IPS-18c (cell line): ENCODE measurements at regions not wholly inside any gene's neighbourhood (a gene's known extent, or its start where the extent isn't known, plus 50 kb on each side); places are given as distances from the start of the nearest gene placed in this dataset.
"Not testable (repeated sequence)": the region's sequence is repeated elsewhere in the genome, so short reads cannot be mapped to it uniquely, and the experiment has no call there.

Experiments
- H3K4me3 ChIP-seq: 2 replicates; pipeline ENCODE4 v1.7.0; 2013; ENCODE audit warnings: low read depth, mild to moderate bottlenecking, low read length, moderate library complexity; ENCODE audit not compliant: insufficient read depth
- H3K9me3 ChIP-seq: one replicate; pipeline ENCODE4 v1.6.1; 2013; ENCODE audit warnings: mild to moderate bottlenecking, low read length, moderate library complexity; ENCODE audit not compliant: control insufficient read depth, insufficient read depth

- Histone ChIP-seq H3K9me3 (no peaks in the 10 kb centered on the region), H3K4me3 (no peak overlapping the region)
Measured at GRCh38 chr20:12825226-12825595, 183.6 kb upstream of the SPTLC3 start.

GRCh38 chr20:12827816-12828385 lies 180.9 kb upstream of the SPTLC3 start:
- no peak overlapping the region for H3K4me3 ChIP-seq

GRCh38 chr20:12829170-12829569 lies 179.6 kb upstream of the SPTLC3 start:
- no peaks in the 10 kb centered on the region for H3K9me3 ChIP-seq

More at GRCh38 chr20:12827816-12828385, 180.9 kb upstream of the SPTLC3 start:
- no peaks in the 10 kb centered on the region for H3K9me3 ChIP-seq

GRCh38 chr20:12833861-12834260 lies 174.9 kb upstream of the SPTLC3 start:
- no peak overlapping the region for H3K4me3 ChIP-seq
- no peaks in the 10 kb centered on the region for H3K9me3 ChIP-seq

More at GRCh38 chr20:12829170-12829569, 179.6 kb upstream of the SPTLC3 start:
- H3K4me3 ChIP-seq = no peak overlapping the region

GRCh38 chr20:12835999-12836398 lies 172.8 kb upstream of the SPTLC3 start:
- H3K9me3 ChIP-seq = no peaks in the 10 kb centered on the region
- no peak overlapping the region for H3K4me3 ChIP-seq

- no peak overlapping the region for H3K4me3 ChIP-seq
- no peaks in the 10 kb centered on the region for H3K9me3 ChIP-seq
Measured at GRCh38 chr20:12837646-12838045, 171.1 kb upstream of the SPTLC3 start.

GRCh38 chr20:12838261-12838866 lies 170.4 kb upstream of the SPTLC3 start:
- no peak overlapping the region for H3K4me3 ChIP-seq
- no peaks in the 10 kb centered on the region for H3K9me3 ChIP-seq

GRCh38 chr20:12847872-12848271 lies 160.9 kb upstream of the SPTLC3 start:
- no peak overlapping the region for H3K4me3 ChIP-seq
- no peaks in the 10 kb centered on the region for H3K9me3 ChIP-seq

- Histone ChIP-seq H3K9me3 (no peaks in the 10 kb centered on the region), H3K4me3 (no peak overlapping the region)
Measured at GRCh38 chr20:12849225-12849910, 159.4 kb upstream of the SPTLC3 start.

- not testable (repeated sequence) for H3K4me3 ChIP-seq, H3K9me3 ChIP-seq
Measured at GRCh38 chr20:12857643-12858042, 151.1 kb upstream of the SPTLC3 start.

GRCh38 chr20:12860619-12861247 lies 148.0 kb upstream of the SPTLC3 start:
- Histone ChIP-seq H3K9me3 (no peaks in the 10 kb centered on the region), H3K4me3 (no peak overlapping the region)

- no peak overlapping the region for H3K4me3 ChIP-seq
- no peaks in the 10 kb centered on the region for H3K9me3 ChIP-seq
Measured at GRCh38 chr20:12869669-12870068, 139.1 kb upstream of the SPTLC3 start.

GRCh38 chr20:12870588-12870987 lies 138.2 kb upstream of the SPTLC3 start:
- H3K9me3 ChIP-seq = no peaks in the 10 kb centered on the region
- no peak overlapping the region for H3K4me3 ChIP-seq

- no peaks in the 10 kb centered on the region for H3K9me3 ChIP-seq
- H3K4me3 ChIP-seq = no peak overlapping the region
Measured at GRCh38 chr20:12874933-12875332, 133.8 kb upstream of the SPTLC3 start.

GRCh38 chr20:12875510-12875909 lies 133.3 kb upstream of the SPTLC3 start:
- H3K9me3 ChIP-seq = no peaks in the 10 kb centered on the region
- H3K4me3 ChIP-seq = no peak overlapping the region

- Histone ChIP-seq H3K4me3 (no peak overlapping the region), H3K9me3 (no peaks in the 10 kb centered on the region)
Measured at GRCh38 chr20:12882832-12883506, 125.8 kb upstream of the SPTLC3 start.

GRCh38 chr20:12883507-12883885 lies 125.3 kb upstream of the SPTLC3 start:
- no peak overlapping the region for H3K4me3 ChIP-seq
- H3K9me3 ChIP-seq = no peaks in the 10 kb centered on the region
